ENCODE measurements at regions not wholly inside any gene's neighbourhood (a gene's known extent, or its start where the extent isn't known, plus 50 kb on each side); places are given as distances from the start of the nearest gene placed in this dataset.

DNA sequence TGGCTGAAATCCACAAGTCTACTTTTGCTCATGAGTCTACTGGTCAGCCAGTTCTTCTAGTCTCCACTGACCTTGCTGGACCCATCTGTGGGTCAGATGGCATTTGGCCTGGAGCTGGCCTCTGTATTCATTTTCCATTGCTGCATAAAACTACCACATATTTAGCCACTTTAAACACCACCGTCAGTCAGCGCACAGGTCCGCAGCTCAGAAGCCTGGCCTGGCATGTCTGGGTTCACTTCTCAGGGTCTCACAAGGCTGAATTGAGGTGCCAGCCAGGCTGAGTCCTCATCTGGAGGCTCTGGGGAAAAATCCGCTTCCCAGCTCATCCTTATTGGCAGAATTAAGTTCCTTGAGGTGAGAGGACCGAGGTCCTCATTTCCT, 54.7 kb downstream of the BARX1 start:
- TF ChIP-seq POLR2A (IDR thresholded peaks at IDR 0.05; ENCODE audit: low read depth, low read length) (no peak), CHD2 (IDR thresholded peaks at IDR 0.05; ENCODE audit: borderline replicate concordance, low read depth, low read length) (no peak), TBL1XR1 (IDR thresholded peaks at IDR 0.05; ENCODE audit: low read depth, low read length) (no peak), PAX5 (IDR thresholded peaks at IDR 0.05; ENCODE audit: borderline replicate concordance, low read depth, low read length) (no peak), MYB (IDR thresholded peaks at IDR 0.05; ENCODE audit: borderline replicate concordance, low read depth, low read length) (no peak), CREM (IDR thresholded peaks at IDR 0.05; ENCODE audit: low read depth) (no peak), KAT2A (conservative IDR thresholded peaks at IDR 0.05; ENCODE audit: control insufficient read depth, low read depth, low read length) (no peak), SREBF1 (IDR thresholded peaks at IDR 0.05; ENCODE audit: low read length) (no peak), HDAC2 (IDR thresholded peaks at IDR 0.05) (no peak), RCOR1 (conservative IDR thresholded peaks at IDR 0.05; ENCODE audit: low read depth, low read length) (no peak)
- TF ChIP-seq, protein P1, sequence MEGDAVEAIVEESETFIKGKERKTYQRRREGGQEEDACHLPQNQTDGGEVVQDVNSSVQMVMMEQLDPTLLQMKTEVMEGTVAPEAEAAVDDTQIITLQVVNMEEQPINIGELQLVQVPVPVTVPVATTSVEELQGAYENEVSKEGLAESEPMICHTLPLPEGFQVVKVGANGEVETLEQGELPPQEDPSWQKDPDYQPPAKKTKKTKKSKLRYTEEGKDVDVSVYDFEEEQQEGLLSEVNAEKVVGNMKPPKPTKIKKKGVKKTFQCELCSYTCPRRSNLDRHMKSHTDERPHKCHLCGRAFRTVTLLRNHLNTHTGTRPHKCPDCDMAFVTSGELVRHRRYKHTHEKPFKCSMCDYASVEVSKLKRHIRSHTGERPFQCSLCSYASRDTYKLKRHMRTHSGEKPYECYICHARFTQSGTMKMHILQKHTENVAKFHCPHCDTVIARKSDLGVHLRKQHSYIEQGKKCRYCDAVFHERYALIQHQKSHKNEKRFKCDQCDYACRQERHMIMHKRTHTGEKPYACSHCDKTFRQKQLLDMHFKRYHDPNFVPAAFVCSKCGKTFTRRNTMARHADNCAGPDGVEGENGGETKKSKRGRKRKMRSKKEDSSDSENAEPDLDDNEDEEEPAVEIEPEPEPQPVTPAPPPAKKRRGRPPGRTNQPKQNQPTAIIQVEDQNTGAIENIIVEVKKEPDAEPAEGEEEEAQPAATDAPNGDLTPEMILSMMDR (IDR thresholded peaks at IDR 0.05 in 2 of 3, conservative IDR thresholded peaks at IDR 0.05 in 1 of 3; ENCODE audit: control insufficient read depth in 2 of 3, extremely low read depth in 1 of 3, insufficient read depth in 1 of 3, low read depth in 3 of 3, low read length in 3 of 3) = no peak
